Esophagus muscularis mucosa (tissue), 4 donors: ENCODE measurements at regions not wholly inside any gene's neighbourhood (a gene's known extent, or its start where the extent isn't known, plus 50 kb on each side); places are given as distances from the start of the nearest gene placed in this dataset.

Experiments
- DNase-seq: peaks from one replicate; pipeline ENCODE4 v3.0.0-alpha.2; 2017; ENCODE audit errors: extremely low spot score
- H3K27ac ChIP-seq, 4 donors: fragments of 200-600 bp; sonication (generic); replicated peaks in 1 of 4; 1 replicate in 3 of 4; 2 replicates in 1 of 4; pipeline ENCODE4 v1.5.1; 2016 to 2019; ENCODE audit warnings: mild to moderate bottlenecking in 1 of 4
- H3K27me3 ChIP-seq, 4 donors: fragments of 200-600 bp; sonication (generic); one replicate each; pipeline versions ENCODE4 v1.5.1 to v1.6.0; 2016 to 2019
- H3K36me3 ChIP-seq, 4 donors: fragments of 200-600 bp; sonication (generic); one replicate each; pipeline ENCODE4 v1.5.1; 2016 to 2019
- H3K4me1 ChIP-seq, 4 donors: fragments of 200-600 bp; sonication (generic); one replicate each; pipeline ENCODE4 v1.5.1; 2016 to 2019
- H3K4me3 ChIP-seq, 4 donors: fragments of 200-600 bp; sonication (generic); 1 replicate in 2 of 4; 2 replicates in 2 of 4; pipeline ENCODE4 v1.5.1; 2016 to 2019; ENCODE audit warnings: mild to moderate bottlenecking in 4 of 4, moderate library complexity in 1 of 4
- H3K9me3 ChIP-seq, 4 donors: fragments of 200-600 bp; sonication (generic); 1 replicate in 3 of 4; 2 replicates in 1 of 4; pipeline ENCODE4 v1.5.1; 2016 to 2019
- CTCF ChIP-seq, 3 experiments: fragments of 200-600 bp in 2 of 3; fragments of 450-650 bp in 1 of 3; sonication (generic) in 2 of 3; IDR thresholded peaks; one replicate each; pipeline ENCODE4 v1.5.1; 2017 to 2019; ENCODE audit warnings: antibody characterized with exemption in 3 of 3, mild to moderate bottlenecking in 2 of 3, moderate library complexity in 1 of 3
- EP300 ChIP-seq: sonication (generic); formaldehyde crosslinking; IDR thresholded peaks from one replicate; pipeline ENCODE4 v1.6.1; 2017; ENCODE audit warnings: antibody characterized with exemption
- POLR2A ChIP-seq: fragments of 450-650 bp; IDR thresholded peaks from one replicate; pipeline ENCODE4 v1.6.1; 2017; ENCODE audit warnings: antibody characterized with exemption, moderate library complexity, mild to moderate bottlenecking, low read depth
- POLR2AphosphoS5 ChIP-seq, 2 donors: sonication (generic); formaldehyde crosslinking; IDR thresholded peaks; one replicate each; pipeline ENCODE4 v1.6.1; 2017; ENCODE audit warnings: antibody characterized with exemption in 2 of 2
- WGBS: methylation state at CpG from one replicate; pipeline ENCODE4 v1.1.5; 2018; 5-methylcytosine and 5-hydroxymethylcytosine counted together
- intact Hi-C: fragments of 100-400 bp; cut with DNase I; formaldehyde crosslinking; loops from one replicate; pipeline ENCODE4 v1.15.1; 2023

GRCh38 chr2:145146691-145147090 lies 626.8 kb upstream of the ZEB2 start:
- no peak overlapping the region for H3K27ac ChIP-seq
- no peaks in the 10 kb centered on the region for H3K9me3 ChIP-seq
- no peaks in the 10 kb centered on the region for H3K36me3 ChIP-seq
- H3K27me3 ChIP-seq = no peaks in the 10 kb centered on the region
- no peak overlapping the region for H3K4me3 ChIP-seq
- no peak for DNase-seq
- TF ChIP-seq EP300 (no peak), POLR2AphosphoS5 (IDR thresholded peaks at IDR 0.05) (no peak), POLR2A (no peak), CTCF (IDR thresholded peaks at IDR 0.05) (no peak)
- intact Hi-C loops = no loop called here
- no peaks in the 10 kb centered on the region for H3K4me1 ChIP-seq

GRCh38 chr2:145144131-145144728 lies 624.3 kb upstream of the ZEB2 start:
- Histone ChIP-seq H3K36me3 (no peaks in the 10 kb centered on the region), H3K27ac (no peak overlapping the region), H3K27me3 (no peaks in the 10 kb centered on the region), H3K9me3 (no peaks in the 10 kb centered on the region), H3K4me1 (no peaks in the 10 kb centered on the region), H3K4me3 (no peak overlapping the region)
- intact Hi-C loops = no loop called here
- WGBS = 97% methylated on average over 3 of the region's 3 CpGs
- DNase-seq = no peak
- TF ChIP-seq POLR2A (no peak), POLR2AphosphoS5 (IDR thresholded peaks at IDR 0.05) (no peak), EP300 (no peak), CTCF (IDR thresholded peaks at IDR 0.05) (no peak)

GRCh38 chr2:145141981-145142380 lies 622.1 kb upstream of the ZEB2 start:
- Histone ChIP-seq H3K36me3 (no peaks in the 10 kb centered on the region), H3K27me3 (no peaks in the 10 kb centered on the region), H3K4me3 (no peak overlapping the region), H3K27ac (no peak overlapping the region), H3K4me1 (no peaks in the 10 kb centered on the region), H3K9me3 (no peaks in the 10 kb centered on the region)
- no peak for TF ChIP-seq CTCF (IDR thresholded peaks at IDR 0.05)
- TF ChIP-seq POLR2A = no peak
- TF ChIP-seq POLR2AphosphoS5 (IDR thresholded peaks at IDR 0.05) = no peak
- TF ChIP-seq EP300 = no peak
- intact Hi-C loops = no loop called here
- no peak for DNase-seq
- 83% methylated on average over 2 of the region's 2 CpGs for WGBS

GRCh38 chr2:145140658-145141057 lies 620.7 kb upstream of the ZEB2 start:
- TF ChIP-seq POLR2AphosphoS5 (IDR thresholded peaks at IDR 0.05) = no peak
- no peak for TF ChIP-seq CTCF (IDR thresholded peaks at IDR 0.05)
- no peak for TF ChIP-seq POLR2A
- no peak for TF ChIP-seq EP300
- H3K4me1 ChIP-seq = no peaks in the 10 kb centered on the region
- 94% methylated on average over 4 of the region's 4 CpGs for WGBS
- H3K4me3 ChIP-seq = no peak overlapping the region
- no peaks in the 10 kb centered on the region for H3K9me3 ChIP-seq
- H3K36me3 ChIP-seq = no peaks in the 10 kb centered on the region
- no peak for DNase-seq
- intact Hi-C loops = no loop called here
- H3K27ac ChIP-seq = no peak overlapping the region
- no peaks in the 10 kb centered on the region for H3K27me3 ChIP-seq

- H3K4me3 ChIP-seq = no peak overlapping the region
- H3K9me3 ChIP-seq = no peaks in the 10 kb centered on the region
- H3K27me3 ChIP-seq = no peaks in the 10 kb centered on the region
- TF ChIP-seq POLR2A (no peak), CTCF (IDR thresholded peaks at IDR 0.05) (no peak), POLR2AphosphoS5 (IDR thresholded peaks at IDR 0.05) (no peak), EP300 (no peak)
- no peak overlapping the region for H3K27ac ChIP-seq
- DNase-seq = no peak
- H3K4me1 ChIP-seq = no peaks in the 10 kb centered on the region
- intact Hi-C loops = no loop called here
- 76% methylated on average over 2 of the region's 2 CpGs for WGBS
- H3K36me3 ChIP-seq = no peaks in the 10 kb centered on the region
Observed at GRCh38 chr2:145138626-145139025, 618.7 kb upstream of the ZEB2 start.
